Thoracic aorta (tissue), 2 donors: ENCODE measurements at regions not wholly inside any gene's neighbourhood (a gene's known extent, or its start where the extent isn't known, plus 50 kb on each side); places are given as distances from the start of the nearest gene placed in this dataset.

Experiments used
- ATAC-seq: fragments of 150-250 bp; one replicate; pipeline ENCODE4 v1.8.0; 2017; ENCODE audit warnings: low read depth; ENCODE audit not compliant: insufficient number of reproducible peaks, low FRiP score
- DNase-seq: peaks from one replicate; pipeline ENCODE4 v3.0.0-alpha.2; 2020; ENCODE audit warnings: low spot score
- H3K27ac ChIP-seq, 2 donors: fragments of 200-600 bp; sonication (generic); 1 replicate in 1 of 2; 2 replicates in 1 of 2; pipeline ENCODE4 v1.5.1; 2016; ENCODE audit warnings: mild to moderate bottlenecking in 2 of 2, moderate library complexity in 2 of 2
- H3K27me3 ChIP-seq: fragments of 200-600 bp; sonication (generic); replicated peaks from 2 replicates; pipeline ENCODE4 v1.6.0; 2016; ENCODE audit warnings: mild to moderate bottlenecking; ENCODE audit not compliant: insufficient read depth
- H3K36me3 ChIP-seq: fragments of 200-600 bp; sonication (generic); one replicate; pipeline ENCODE4 v1.5.1; 2016
- H3K4me1 ChIP-seq, 2 donors: fragments of 200-600 bp; sonication (generic); 1 replicate in 1 of 2; 2 replicates in 1 of 2; pipeline versions ENCODE4 v1.5.1 to v1.6.0; 2016; ENCODE audit warnings: low read depth in 2 of 2, mild to moderate bottlenecking in 1 of 2; ENCODE audit not compliant: control insufficient read depth in 1 of 2
- H3K4me3 ChIP-seq: fragments of 200-600 bp; sonication (generic); 2 replicates; pipeline ENCODE4 v1.5.1; 2016; ENCODE audit warnings: mild to moderate bottlenecking
- H3K9me3 ChIP-seq: fragments of 200-600 bp; sonication (generic); 2 replicates; pipeline ENCODE4 v1.5.1; 2016
- TF ChIP-seq, protein P1 (sequence below): fragments of 200-600 bp; sonication (generic); IDR thresholded peaks from one replicate; pipeline ENCODE4 v1.5.1; 2019; ENCODE audit warnings: antibody characterized with exemption

- no peaks in the 10 kb centered on the region for H3K36me3 ChIP-seq
- ATAC-seq (no peak), DNase-seq (no peak)
- peaks cover 0 to 24% of the 10 kb centered on the region in 2 donors for H3K4me1 ChIP-seq
- H3K9me3 ChIP-seq: no peaks in the 10 kb centered on the region
- H3K27me3 ChIP-seq: no peaks in the 10 kb centered on the region
- no peak overlapping the region for H3K4me3 ChIP-seq
- no peak overlapping the region for H3K27ac ChIP-seq
- TF ChIP-seq, protein P1, sequence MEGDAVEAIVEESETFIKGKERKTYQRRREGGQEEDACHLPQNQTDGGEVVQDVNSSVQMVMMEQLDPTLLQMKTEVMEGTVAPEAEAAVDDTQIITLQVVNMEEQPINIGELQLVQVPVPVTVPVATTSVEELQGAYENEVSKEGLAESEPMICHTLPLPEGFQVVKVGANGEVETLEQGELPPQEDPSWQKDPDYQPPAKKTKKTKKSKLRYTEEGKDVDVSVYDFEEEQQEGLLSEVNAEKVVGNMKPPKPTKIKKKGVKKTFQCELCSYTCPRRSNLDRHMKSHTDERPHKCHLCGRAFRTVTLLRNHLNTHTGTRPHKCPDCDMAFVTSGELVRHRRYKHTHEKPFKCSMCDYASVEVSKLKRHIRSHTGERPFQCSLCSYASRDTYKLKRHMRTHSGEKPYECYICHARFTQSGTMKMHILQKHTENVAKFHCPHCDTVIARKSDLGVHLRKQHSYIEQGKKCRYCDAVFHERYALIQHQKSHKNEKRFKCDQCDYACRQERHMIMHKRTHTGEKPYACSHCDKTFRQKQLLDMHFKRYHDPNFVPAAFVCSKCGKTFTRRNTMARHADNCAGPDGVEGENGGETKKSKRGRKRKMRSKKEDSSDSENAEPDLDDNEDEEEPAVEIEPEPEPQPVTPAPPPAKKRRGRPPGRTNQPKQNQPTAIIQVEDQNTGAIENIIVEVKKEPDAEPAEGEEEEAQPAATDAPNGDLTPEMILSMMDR: no peak
Measured at GRCh38 chr12:114275932-114276785, 129.8 kb downstream of the TBX5 start.

DNA sequence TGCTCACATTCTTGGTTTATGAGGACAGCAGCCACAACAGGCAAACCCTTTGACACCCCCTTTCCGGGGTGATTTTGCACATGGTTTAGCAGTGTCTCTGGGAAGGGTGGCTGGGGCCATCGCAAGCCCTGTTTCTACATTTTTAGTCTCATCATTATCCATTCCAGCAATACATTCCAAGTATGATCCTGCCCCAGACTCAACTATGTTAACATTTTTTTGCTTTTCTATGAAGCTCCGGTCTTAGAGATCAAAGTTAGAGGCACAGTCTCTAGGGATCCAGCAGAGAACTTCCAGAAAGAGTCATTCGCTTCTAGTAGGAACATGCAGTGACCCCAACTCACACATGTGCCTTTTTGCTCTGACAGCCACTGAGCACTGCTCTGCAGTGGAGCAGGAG, 130.9 kb downstream of the TBX5 start:
- Histone ChIP-seq H3K9me3 (no peaks in the 10 kb centered on the region), H3K4me1 (peaks cover 0 to 24% of the 10 kb centered on the region in 2 donors), H3K4me3 (no peak overlapping the region), H3K36me3 (no peaks in the 10 kb centered on the region), H3K27ac (no peak overlapping the region), H3K27me3 (no peaks in the 10 kb centered on the region)
- TF ChIP-seq, protein P1: no peak
- no peak for DNase-seq
- no peak for ATAC-seq

GRCh38 chr12:114274131-114274530, 131.8 kb downstream of the TBX5 start:
- Histone ChIP-seq H3K4me3 (no peak overlapping the region), H3K4me1 (peaks cover 0 to 24% of the 10 kb centered on the region in 2 donors), H3K36me3 (no peaks in the 10 kb centered on the region), H3K27me3 (no peaks in the 10 kb centered on the region), H3K27ac (no peak overlapping the region), H3K9me3 (no peaks in the 10 kb centered on the region)
- TF ChIP-seq, protein P1: no peak
- DNase-seq: no peak
- ATAC-seq: no peak

- no peaks in the 10 kb centered on the region for H3K36me3 ChIP-seq
- H3K4me1 ChIP-seq: peaks cover 0 to 24% of the 10 kb centered on the region in 2 donors
- no peak overlapping the region for H3K27ac ChIP-seq
- no peaks in the 10 kb centered on the region for H3K27me3 ChIP-seq
- DNase-seq (no peak), ATAC-seq (no peak)
- no peaks in the 10 kb centered on the region for H3K9me3 ChIP-seq
- H3K4me3 ChIP-seq: no peak overlapping the region
- TF ChIP-seq, protein P1: no peak
Measured at GRCh38 chr12:114272605-114273004, 133.3 kb downstream of the TBX5 start.

DNA sequence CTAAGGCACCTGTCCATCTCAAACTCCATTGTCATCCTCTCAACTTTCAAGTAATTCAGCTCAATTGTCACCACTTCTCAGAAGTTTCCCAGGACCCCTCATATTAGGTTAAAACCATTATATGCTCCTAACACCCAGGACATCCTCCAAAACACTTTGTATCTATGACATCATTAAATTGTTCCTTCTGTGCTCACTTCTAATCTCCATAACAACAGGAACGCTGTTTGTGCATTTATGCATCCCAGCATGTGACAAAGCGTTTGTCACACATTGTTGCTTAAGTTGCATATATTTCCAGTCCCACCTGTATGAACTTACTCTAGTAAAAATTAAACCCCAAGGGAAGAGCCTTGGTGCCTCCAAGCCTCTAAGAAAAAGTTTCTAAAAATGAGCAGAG, 133.9 kb downstream of the TBX5 start:
- Histone ChIP-seq H3K9me3 (no peaks in the 10 kb centered on the region), H3K4me1 (peaks cover 0 to 24% of the 10 kb centered on the region in 2 donors), H3K27ac (no peak overlapping the region), H3K36me3 (no peaks in the 10 kb centered on the region), H3K27me3 (no peaks in the 10 kb centered on the region), H3K4me3 (no peak overlapping the region)
- DNase-seq (no peak), ATAC-seq (no peak)
- TF ChIP-seq, protein P1: no peak
